DND-41 (cell line): ENCODE measurements at regions not wholly inside any gene's neighbourhood (a gene's known extent, or its start where the extent isn't known, plus 50 kb on each side); places are given as distances from the start of the nearest gene placed in this dataset.

Experiments
- EZH2 ChIP-seq: IDR thresholded peaks from 3 replicates; pipeline ENCODE4 v1.6.1; 2012; ENCODE audit warnings: borderline replicate concordance, low read depth, mild to moderate bottlenecking, moderate library complexity, low read length, inconsistent platforms; ENCODE audit not compliant: severe bottlenecking
- TF ChIP-seq, protein P1 (sequence below): IDR thresholded peaks from 2 replicates; pipeline ENCODE4 v1.5.1; 2012; ENCODE audit warnings: borderline replicate concordance, low read length, moderate library complexity, mild to moderate bottlenecking; ENCODE audit not compliant: poor library complexity, severe bottlenecking; ENCODE audit errors: extremely low read depth

DNA sequence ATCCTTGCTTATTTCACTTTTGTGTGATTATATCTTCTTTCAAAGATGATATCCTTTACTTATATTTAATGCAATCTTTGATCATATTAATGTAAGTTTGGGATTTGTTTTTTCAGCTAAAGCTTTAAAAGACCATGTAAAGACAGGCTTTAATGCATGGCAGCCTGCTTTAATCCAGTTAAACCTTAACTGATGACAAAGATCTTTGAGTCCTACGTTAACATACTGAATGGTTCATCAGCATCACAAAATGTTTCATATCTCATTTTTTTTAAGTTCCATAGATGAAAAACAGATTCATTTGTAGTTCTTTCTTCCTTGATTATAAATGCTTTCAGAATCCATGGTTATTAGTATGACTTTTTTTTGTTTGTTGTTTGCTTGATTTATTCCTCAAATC is 1102.8 kb downstream of the FSTL5 start:
- TF ChIP-seq, protein P1, sequence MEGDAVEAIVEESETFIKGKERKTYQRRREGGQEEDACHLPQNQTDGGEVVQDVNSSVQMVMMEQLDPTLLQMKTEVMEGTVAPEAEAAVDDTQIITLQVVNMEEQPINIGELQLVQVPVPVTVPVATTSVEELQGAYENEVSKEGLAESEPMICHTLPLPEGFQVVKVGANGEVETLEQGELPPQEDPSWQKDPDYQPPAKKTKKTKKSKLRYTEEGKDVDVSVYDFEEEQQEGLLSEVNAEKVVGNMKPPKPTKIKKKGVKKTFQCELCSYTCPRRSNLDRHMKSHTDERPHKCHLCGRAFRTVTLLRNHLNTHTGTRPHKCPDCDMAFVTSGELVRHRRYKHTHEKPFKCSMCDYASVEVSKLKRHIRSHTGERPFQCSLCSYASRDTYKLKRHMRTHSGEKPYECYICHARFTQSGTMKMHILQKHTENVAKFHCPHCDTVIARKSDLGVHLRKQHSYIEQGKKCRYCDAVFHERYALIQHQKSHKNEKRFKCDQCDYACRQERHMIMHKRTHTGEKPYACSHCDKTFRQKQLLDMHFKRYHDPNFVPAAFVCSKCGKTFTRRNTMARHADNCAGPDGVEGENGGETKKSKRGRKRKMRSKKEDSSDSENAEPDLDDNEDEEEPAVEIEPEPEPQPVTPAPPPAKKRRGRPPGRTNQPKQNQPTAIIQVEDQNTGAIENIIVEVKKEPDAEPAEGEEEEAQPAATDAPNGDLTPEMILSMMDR = no peak
- no peak for TF ChIP-seq EZH2
